GM13976 (cell line): ENCODE measurements at regions not wholly inside any gene's neighbourhood (a gene's known extent, or its start where the extent isn't known, plus 50 kb on each side); places are given as distances from the start of the nearest gene placed in this dataset.

Experiments used
- DNase-seq: peaks from one replicate; pipeline ENCODE4 v3.0.0; 2012; ENCODE audit warnings: low spot score
- CTCF ChIP-seq: IDR thresholded peaks from 2 replicates; pipeline ENCODE4 v1.5.1; 2012; ENCODE audit warnings: borderline replicate concordance, mild to moderate bottlenecking; ENCODE audit not compliant: insufficient read depth; ENCODE audit errors: extremely low read depth, missing control alignments, control extremely low read depth
- in situ Hi-C: fragments of 300-500 bp; cut with MboI; formaldehyde crosslinking; loops from one replicate; pipeline ENCODE4 v1.12.0; 2022; ENCODE audit warnings: low sequenced_read_pairs, mixed read lengths, inconsistent platforms; ENCODE audit not compliant: unreplicated experiment

GRCh38 chr2:23107327-23107941, 277.5 kb upstream of the KLHL29 start:
- in situ Hi-C loops, result no loop called here
- TF ChIP-seq CTCF, result no peak
- no peak for DNase-seq

GRCh38 chr2:23111263-23111662, 273.7 kb upstream of the KLHL29 start:
- DNase-seq, result no peak
- in situ Hi-C loops, result no loop called here
- TF ChIP-seq CTCF, result no peak

- no peak for DNase-seq
- in situ Hi-C loops, result no loop called here
- TF ChIP-seq CTCF, result no peak
Observed at GRCh38 chr2:23112517-23112916, 272.5 kb upstream of the KLHL29 start.

GRCh38 chr2:23114299-23114698, 270.7 kb upstream of the KLHL29 start:
- no peak for TF ChIP-seq CTCF
- no peak for DNase-seq
- in situ Hi-C loops, result no loop called here

GRCh38 chr2:23118313-23118712, 266.7 kb upstream of the KLHL29 start:
- no peak for DNase-seq
- in situ Hi-C loops, result no loop called here
- no peak for TF ChIP-seq CTCF

GRCh38 chr2:23118894-23119293, 266.1 kb upstream of the KLHL29 start:
- in situ Hi-C loops, result no loop called here
- no peak for DNase-seq
- TF ChIP-seq CTCF, result no peak

- DNase-seq, result no peak
- TF ChIP-seq CTCF, result no peak
- in situ Hi-C loops, result no loop called here
Observed at GRCh38 chr2:23120161-23120560, 264.8 kb upstream of the KLHL29 start.
